DOHH2 (cell line): ENCODE measurements at regions not wholly inside any gene's neighbourhood (a gene's known extent, or its start where the extent isn't known, plus 50 kb on each side); places are given as distances from the start of the nearest gene placed in this dataset.

ENCODE experiments used
- H3F3A ChIP-seq: fragments of 200-600 bp; sonication (generic), shearing (Covaris generic); 2 replicates; pipeline ENCODE4 v1.6.0; 2016; ENCODE audit warnings: antibody characterized with exemption, mild to moderate bottlenecking; ENCODE audit not compliant: control insufficient read depth, insufficient read depth
- H3K27ac ChIP-seq: fragments of 200-600 bp; sonication (generic); 2 replicates; pipeline ENCODE4 v1.5.1; 2014; ENCODE audit warnings: low read depth, mild to moderate bottlenecking, low read length, moderate library complexity
- H3K27me3 ChIP-seq: fragments of 200-600 bp; sonication (generic); 2 replicates; pipeline ENCODE4 v1.6.1; 2014; ENCODE audit warnings: mild to moderate bottlenecking, low read length, mixed read lengths; ENCODE audit not compliant: control insufficient read depth
- H3K36me3 ChIP-seq: fragments of 200-600 bp; sonication (generic); 2 replicates; pipeline ENCODE4 v1.6.1; 2014; ENCODE audit warnings: mild to moderate bottlenecking, low read length, moderate library complexity, mixed read lengths; ENCODE audit not compliant: control insufficient read depth
- H3K4me1 ChIP-seq: fragments of 200-600 bp; sonication (generic); 2 replicates; pipeline ENCODE4 v1.6.1; 2014; ENCODE audit warnings: mild to moderate bottlenecking, low read length, mixed read lengths; ENCODE audit not compliant: control insufficient read depth
- H3K4me2 ChIP-seq: fragments of 200-600 bp; sonication (generic); 2 replicates; pipeline ENCODE4 v1.6.0; 2014; ENCODE audit warnings: mild to moderate bottlenecking, low read length, moderate library complexity
- H3K4me3 ChIP-seq: fragments of 200-600 bp; sonication (generic); 2 replicates; pipeline ENCODE4 v1.5.1; 2014; ENCODE audit warnings: mild to moderate bottlenecking, low read length, mixed read lengths
- H3K79me2 ChIP-seq: fragments of 200-600 bp; sonication (generic); 2 replicates; pipeline ENCODE4 v1.6.1; 2014; ENCODE audit warnings: mild to moderate bottlenecking, low read length, mixed read lengths; ENCODE audit not compliant: control insufficient read depth
- H3K9me2 ChIP-seq: fragments of 200-600 bp; sonication (generic); replicated peaks from 2 replicates; pipeline ENCODE4 v1.6.1; 2014; ENCODE audit warnings: mild to moderate bottlenecking, low read length, mixed read lengths; ENCODE audit not compliant: control insufficient read depth
- H3K9me3 ChIP-seq: fragments of 200-600 bp; sonication (generic); 2 replicates; pipeline ENCODE4 v1.6.1; 2014; ENCODE audit warnings: antibody characterized with exemption, low read length, mixed read lengths; ENCODE audit not compliant: control insufficient read depth, insufficient read depth
- H4K20me1 ChIP-seq: fragments of 200-600 bp; sonication (generic); 2 replicates; pipeline ENCODE4 v1.6.0; 2014; ENCODE audit warnings: low read depth, mild to moderate bottlenecking, antibody characterized with exemption, low read length, moderate library complexity; ENCODE audit not compliant: control insufficient read depth, insufficient read depth
- CTCF ChIP-seq: fragments of 200-600 bp; sonication (generic); IDR thresholded peaks from one replicate; pipeline ENCODE4 v1.5.1; 2014; ENCODE audit warnings: antibody characterized with exemption, mild to moderate bottlenecking, low read depth, low read length; ENCODE audit not compliant: poor library complexity, severe bottlenecking
- EZH2phosphoT487 ChIP-seq: fragments of 200-600 bp; sonication (generic); IDR thresholded peaks from 2 replicates; pipeline ENCODE4 v1.6.1; 2017; ENCODE audit warnings: borderline replicate concordance, mild to moderate bottlenecking, antibody characterized with exemption, low read length, moderate library complexity, mixed read lengths

DNA sequence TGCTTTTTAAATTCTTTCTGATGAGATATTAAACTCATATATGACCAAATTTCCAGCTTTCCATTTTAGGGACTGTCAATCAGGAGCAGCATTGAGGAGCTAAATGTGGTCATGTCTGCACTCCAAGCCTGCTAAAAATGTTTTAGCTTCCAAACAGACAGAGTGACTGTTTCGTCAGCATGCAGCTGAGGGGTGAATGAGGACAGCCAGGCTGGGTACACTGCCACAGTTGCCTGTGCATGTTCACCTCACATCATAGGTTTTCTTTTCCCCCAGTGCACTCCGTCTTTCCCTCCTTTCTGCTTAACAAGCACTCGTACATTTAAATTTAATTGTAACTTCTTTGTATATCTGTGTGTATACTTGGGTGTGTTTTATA is 138.1 kb downstream of the ARRDC3 start:
- Histone ChIP-seq H3K9me2 (no peaks in the 10 kb centered on the region), H3K4me3 (no peak overlapping the region), H3K27ac (no peak overlapping the region), H3F3A (no peaks in the 10 kb centered on the region), H3K79me2 (no peaks in the 10 kb centered on the region), H3K36me3 (no peaks in the 10 kb centered on the region), H3K27me3 (no peaks in the 10 kb centered on the region), H3K4me1 (no peaks in the 10 kb centered on the region), H3K9me3 (peaks cover 8% of the 10 kb centered on the region; the same call in 1 of the 2 replicates), H3K4me2 (no peak overlapping the region), H4K20me1 (no peaks in the 10 kb centered on the region)
- TF ChIP-seq EZH2phosphoT487: no peak
- TF ChIP-seq CTCF: no peak

DNA sequence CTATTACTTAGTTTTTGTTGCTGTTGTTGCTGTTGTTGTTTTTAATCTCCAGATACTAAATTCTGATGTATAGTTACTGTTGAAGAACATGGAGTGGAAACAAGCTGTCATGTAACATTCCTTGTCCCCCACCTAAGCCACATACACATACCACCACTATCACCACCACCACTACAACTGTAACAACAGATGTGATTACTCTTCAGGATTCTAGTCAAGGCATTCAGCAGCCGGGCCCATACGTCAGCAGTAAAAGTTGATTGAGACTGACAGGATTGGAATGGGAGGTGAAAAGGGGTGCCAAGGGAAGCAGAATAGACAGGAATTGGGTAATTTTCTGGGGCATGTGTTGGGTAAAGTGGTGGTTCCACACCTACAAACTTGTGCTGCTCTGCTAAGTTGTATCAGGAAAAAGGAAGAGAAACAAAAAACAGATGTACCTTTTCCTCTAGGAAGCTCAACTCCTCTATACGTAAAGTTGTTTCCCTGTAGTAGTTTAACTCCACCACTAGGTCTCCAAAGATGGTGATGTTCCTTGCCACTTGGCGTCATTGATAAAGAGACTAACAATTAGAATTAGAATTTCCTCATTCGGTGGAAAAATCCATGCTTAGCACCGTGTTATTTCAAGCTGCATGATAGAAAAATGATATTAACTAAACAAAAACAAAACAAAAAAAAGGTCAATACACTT is 138.6 kb downstream of the ARRDC3 start:
- Histone ChIP-seq H3K4me1 (no peaks in the 10 kb centered on the region), H3K4me2 (no peak overlapping the region), H3K36me3 (no peaks in the 10 kb centered on the region), H3K9me3 (peaks cover 8% of the 10 kb centered on the region; the same call in 1 of the 2 replicates), H3K27me3 (no peaks in the 10 kb centered on the region), H3K27ac (no peak overlapping the region), H3K79me2 (no peaks in the 10 kb centered on the region), H3K4me3 (no peak overlapping the region), H4K20me1 (no peaks in the 10 kb centered on the region), H3F3A (no peaks in the 10 kb centered on the region), H3K9me2 (no peaks in the 10 kb centered on the region)
- TF ChIP-seq EZH2phosphoT487 (no peak), CTCF (no peak)

- H3K4me1 ChIP-seq: no peaks in the 10 kb centered on the region
These were observed 139.3 kb downstream of the ARRDC3 start for GRCh38 chr5:91243852-91244251.

More at GRCh38 chr5:91243852-91244251, 139.3 kb downstream of the ARRDC3 start:
- Histone ChIP-seq H3K36me3 (no peaks in the 10 kb centered on the region), H3K27me3 (0 out of 2 replicates have a peak, but pooled peaks cover 2% of the 10 kb centered on the region), H3K27ac (no peak overlapping the region), H3K79me2 (no peaks in the 10 kb centered on the region), H3F3A (no peaks in the 10 kb centered on the region), H3K4me3 (no peak overlapping the region), H3K9me2 (no peaks in the 10 kb centered on the region), H3K9me3 (peaks cover 8% of the 10 kb centered on the region; the same call in 1 of the 2 replicates), H4K20me1 (no peaks in the 10 kb centered on the region), H3K4me2 (no peak overlapping the region)
- TF ChIP-seq CTCF: no peak
- no peak for TF ChIP-seq EZH2phosphoT487
